ENCODE measurements at regions not wholly inside any gene's neighbourhood (a gene's known extent, or its start where the extent isn't known, plus 50 kb on each side); places are given as distances from the start of the nearest gene placed in this dataset.

DNA sequence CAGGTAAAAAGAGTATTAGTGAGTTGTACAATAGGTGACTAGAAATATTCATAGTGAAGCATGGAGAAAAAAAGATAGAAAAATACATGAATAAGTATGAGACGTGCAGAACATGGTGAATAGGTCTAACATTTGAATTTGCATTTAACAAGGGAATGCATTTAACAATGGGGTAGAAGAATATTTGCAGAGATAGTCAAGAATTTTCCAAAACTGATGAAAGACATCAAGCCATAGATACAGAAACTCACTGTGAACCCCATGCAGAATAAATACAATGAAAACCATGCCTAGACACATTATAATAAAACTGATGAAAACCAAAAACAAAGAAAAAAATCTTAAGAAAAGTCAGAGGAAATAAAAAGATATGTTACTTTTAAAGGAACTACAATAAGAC lies 184.8 kb downstream of the KTN1 start:
- TF ChIP-seq, protein P1, sequence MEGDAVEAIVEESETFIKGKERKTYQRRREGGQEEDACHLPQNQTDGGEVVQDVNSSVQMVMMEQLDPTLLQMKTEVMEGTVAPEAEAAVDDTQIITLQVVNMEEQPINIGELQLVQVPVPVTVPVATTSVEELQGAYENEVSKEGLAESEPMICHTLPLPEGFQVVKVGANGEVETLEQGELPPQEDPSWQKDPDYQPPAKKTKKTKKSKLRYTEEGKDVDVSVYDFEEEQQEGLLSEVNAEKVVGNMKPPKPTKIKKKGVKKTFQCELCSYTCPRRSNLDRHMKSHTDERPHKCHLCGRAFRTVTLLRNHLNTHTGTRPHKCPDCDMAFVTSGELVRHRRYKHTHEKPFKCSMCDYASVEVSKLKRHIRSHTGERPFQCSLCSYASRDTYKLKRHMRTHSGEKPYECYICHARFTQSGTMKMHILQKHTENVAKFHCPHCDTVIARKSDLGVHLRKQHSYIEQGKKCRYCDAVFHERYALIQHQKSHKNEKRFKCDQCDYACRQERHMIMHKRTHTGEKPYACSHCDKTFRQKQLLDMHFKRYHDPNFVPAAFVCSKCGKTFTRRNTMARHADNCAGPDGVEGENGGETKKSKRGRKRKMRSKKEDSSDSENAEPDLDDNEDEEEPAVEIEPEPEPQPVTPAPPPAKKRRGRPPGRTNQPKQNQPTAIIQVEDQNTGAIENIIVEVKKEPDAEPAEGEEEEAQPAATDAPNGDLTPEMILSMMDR (IDR thresholded peaks at IDR 0.05) = no peak
- TF ChIP-seq POLR2A (IDR thresholded peaks at IDR 0.05) (no peak), EP300 (IDR thresholded peaks at IDR 0.05; ENCODE audit: low read depth) (no peak)
